ENCODE measurements at regions not wholly inside any gene's neighbourhood (a gene's known extent, or its start where the extent isn't known, plus 50 kb on each side); places are given as distances from the start of the nearest gene placed in this dataset.

GRCh38 chr3:168828536-168828935, 732.8 kb upstream of the GOLIM4 start:
- DNase-seq: no peak
- Histone ChIP-seq H3K4me2 (ENCODE audit: low read depth, low read length, poor library complexity, severe bottlenecking) (no peak overlapping the region), H3K27me3 (ENCODE audit: low read length) (no peaks in the 10 kb centered on the region), H2AFZ (ENCODE audit: low read length) (no peak overlapping the region), H3K36me3 (ENCODE audit: insufficient read depth, low read length) (no peaks in the 10 kb centered on the region), H3K9me3 (ENCODE audit: low read length) (no peaks in the 10 kb centered on the region), H3K27ac (ENCODE audit: low read length) (no peak overlapping the region), H3K4me3 (ENCODE audit: low read length) (no peak overlapping the region), H3K79me2 (ENCODE audit: low read length) (no peaks in the 10 kb centered on the region), H3K9ac (ENCODE audit: low read length) (no peak overlapping the region), H3K9me2 (replicated peaks; ENCODE audit: insufficient read depth, low read length) (no peaks in the 10 kb centered on the region), H3K4me1 (ENCODE audit: low read length) (no peaks in the 10 kb centered on the region), H4K20me1 (ENCODE audit: insufficient read depth, low read depth, low read length) (no peaks in the 10 kb centered on the region)

GRCh38 chr3:168828014-168828413, 732.3 kb upstream of the GOLIM4 start:
- no peak overlapping the region for H3K4me2 ChIP-seq (ENCODE audit: low read depth, low read length, poor library complexity, severe bottlenecking)
- no peaks in the 10 kb centered on the region for H3K27me3 ChIP-seq (ENCODE audit: low read length)
- no peaks in the 10 kb centered on the region for H4K20me1 ChIP-seq (ENCODE audit: insufficient read depth, low read depth, low read length)
- no peak overlapping the region for H3K9ac ChIP-seq (ENCODE audit: low read length)
- no peak overlapping the region for H3K27ac ChIP-seq (ENCODE audit: low read length)
- no peaks in the 10 kb centered on the region for H3K9me2 ChIP-seq (replicated peaks; ENCODE audit: insufficient read depth, low read length)
- no peak overlapping the region for H2AFZ ChIP-seq (ENCODE audit: low read length)
- DNase-seq: no peak
- no peaks in the 10 kb centered on the region for H3K4me1 ChIP-seq (ENCODE audit: low read length)
- H3K9me3 ChIP-seq (ENCODE audit: low read length): no peaks in the 10 kb centered on the region
- H3K79me2 ChIP-seq (ENCODE audit: low read length): no peaks in the 10 kb centered on the region
- H3K36me3 ChIP-seq (ENCODE audit: insufficient read depth, low read length): no peaks in the 10 kb centered on the region
- no peak overlapping the region for H3K4me3 ChIP-seq (ENCODE audit: low read length)

DNA sequence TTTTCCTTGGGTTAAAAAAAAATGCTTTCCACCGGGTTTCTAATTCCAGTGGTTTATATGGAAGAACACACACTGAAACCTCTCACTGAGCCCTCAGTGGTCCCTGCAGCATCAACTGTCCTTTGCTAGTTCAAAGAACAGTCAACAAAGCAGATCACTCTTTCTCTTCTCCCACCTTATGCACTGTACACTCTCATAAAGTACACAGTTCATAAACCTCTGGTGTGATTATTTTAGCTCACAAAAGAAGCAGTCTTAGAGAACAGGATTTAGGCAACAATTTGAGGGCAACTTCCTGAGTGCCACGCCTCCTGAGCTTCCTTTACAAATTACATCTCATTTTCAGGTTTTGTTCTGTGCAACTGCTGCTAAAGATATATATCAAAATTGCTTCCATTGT, 728.4 kb upstream of the GOLIM4 start:
- Histone ChIP-seq H3K36me3 (ENCODE audit: insufficient read depth, low read length) (no peaks in the 10 kb centered on the region), H3K79me2 (ENCODE audit: low read length) (no peaks in the 10 kb centered on the region), H3K4me3 (ENCODE audit: low read length) (no peak overlapping the region), H3K9me3 (ENCODE audit: low read length) (no peaks in the 10 kb centered on the region), H3K27ac (ENCODE audit: low read length) (no peak overlapping the region), H3K9ac (ENCODE audit: low read length) (no peak overlapping the region), H3K4me2 (ENCODE audit: low read depth, low read length, poor library complexity, severe bottlenecking) (no peak overlapping the region), H3K9me2 (replicated peaks; ENCODE audit: insufficient read depth, low read length) (no peaks in the 10 kb centered on the region), H4K20me1 (ENCODE audit: insufficient read depth, low read depth, low read length) (no peaks in the 10 kb centered on the region), H2AFZ (ENCODE audit: low read length) (no peak overlapping the region), H3K27me3 (ENCODE audit: low read length) (no peaks in the 10 kb centered on the region), H3K4me1 (ENCODE audit: low read length) (no peaks in the 10 kb centered on the region)
- DNase-seq: no peak

DNA sequence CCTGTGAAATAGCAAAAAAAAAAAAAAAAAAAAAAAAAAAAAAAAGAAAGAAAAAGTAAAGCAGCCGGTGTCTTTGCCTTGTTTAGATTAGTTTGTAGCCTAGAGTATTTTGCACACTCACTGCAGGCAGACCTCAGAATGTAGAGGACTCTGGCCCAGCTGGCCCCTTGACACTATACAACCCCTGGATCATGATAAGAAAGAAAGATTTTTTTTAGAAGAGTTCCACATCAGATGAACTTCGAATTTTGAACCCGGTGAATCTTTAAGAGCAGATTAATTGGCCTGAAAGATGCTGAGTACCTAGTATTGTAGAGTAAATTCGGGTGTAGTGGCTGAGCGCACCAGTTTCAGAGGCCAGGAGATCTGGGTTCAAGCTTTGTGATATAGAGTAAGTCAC, 727.7 kb upstream of the GOLIM4 start:
- no peaks in the 10 kb centered on the region for H3K9me2 ChIP-seq (replicated peaks; ENCODE audit: insufficient read depth, low read length)
- H3K4me3 ChIP-seq (ENCODE audit: low read length): no peak overlapping the region
- H3K4me2 ChIP-seq (ENCODE audit: low read depth, low read length, poor library complexity, severe bottlenecking): no peak overlapping the region
- H3K9me3 ChIP-seq (ENCODE audit: low read length): no peaks in the 10 kb centered on the region
- H4K20me1 ChIP-seq (ENCODE audit: insufficient read depth, low read depth, low read length): no peaks in the 10 kb centered on the region
- H3K36me3 ChIP-seq (ENCODE audit: insufficient read depth, low read length): no peaks in the 10 kb centered on the region
- no peak for DNase-seq
- no peak overlapping the region for H3K9ac ChIP-seq (ENCODE audit: low read length)
- no peaks in the 10 kb centered on the region for H3K79me2 ChIP-seq (ENCODE audit: low read length)
- no peaks in the 10 kb centered on the region for H3K27me3 ChIP-seq (ENCODE audit: low read length)
- no peaks in the 10 kb centered on the region for H3K4me1 ChIP-seq (ENCODE audit: low read length)
- no peak overlapping the region for H3K27ac ChIP-seq (ENCODE audit: low read length)
- H2AFZ ChIP-seq (ENCODE audit: low read length): no peak overlapping the region

DNA sequence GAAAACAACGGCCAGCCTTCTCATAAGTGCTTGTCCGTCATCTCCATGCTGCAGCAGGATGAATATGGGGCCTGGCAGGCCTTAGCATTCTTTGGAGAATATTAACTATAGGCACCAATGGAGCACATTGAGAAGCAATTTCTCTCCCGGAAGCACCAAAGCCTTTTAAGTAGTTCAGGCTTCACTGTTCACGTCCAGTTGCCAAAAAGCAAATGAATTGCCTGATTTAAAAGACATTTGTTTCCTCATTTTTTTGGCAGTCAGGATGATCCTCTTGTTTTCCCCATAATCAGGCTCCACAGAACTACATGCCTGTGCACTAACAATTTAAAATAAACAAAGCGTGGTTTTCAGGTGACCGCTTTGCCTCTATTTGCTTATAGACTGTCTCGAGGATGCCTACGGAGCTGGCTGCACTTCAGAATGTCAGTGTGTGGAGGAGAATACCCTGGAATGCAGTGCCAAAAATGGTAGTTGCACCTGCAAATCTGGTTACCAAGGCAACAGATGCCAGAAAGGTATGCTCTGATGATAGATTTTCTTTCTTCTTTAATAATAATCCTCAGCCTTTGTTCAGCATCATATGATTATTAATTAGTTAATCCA, 725.2 kb upstream of the GOLIM4 start:
- no peaks in the 10 kb centered on the region for H4K20me1 ChIP-seq (ENCODE audit: insufficient read depth, low read depth, low read length)
- H3K4me2 ChIP-seq (ENCODE audit: low read depth, low read length, poor library complexity, severe bottlenecking): no peak overlapping the region
- no peak overlapping the region for H3K9ac ChIP-seq (ENCODE audit: low read length)
- no peak overlapping the region for H3K27ac ChIP-seq (ENCODE audit: low read length)
- no peaks in the 10 kb centered on the region for H3K79me2 ChIP-seq (ENCODE audit: low read length)
- DNase-seq: no peak
- no peaks in the 10 kb centered on the region for H3K4me1 ChIP-seq (ENCODE audit: low read length)
- no peak overlapping the region for H3K4me3 ChIP-seq (ENCODE audit: low read length)
- no peaks in the 10 kb centered on the region for H3K9me2 ChIP-seq (replicated peaks; ENCODE audit: insufficient read depth, low read length)
- no peaks in the 10 kb centered on the region for H3K9me3 ChIP-seq (ENCODE audit: low read length)
- no peak overlapping the region for H2AFZ ChIP-seq (ENCODE audit: low read length)
- no peaks in the 10 kb centered on the region for H3K36me3 ChIP-seq (ENCODE audit: insufficient read depth, low read length)
- no peaks in the 10 kb centered on the region for H3K27me3 ChIP-seq (ENCODE audit: low read length)

DNA sequence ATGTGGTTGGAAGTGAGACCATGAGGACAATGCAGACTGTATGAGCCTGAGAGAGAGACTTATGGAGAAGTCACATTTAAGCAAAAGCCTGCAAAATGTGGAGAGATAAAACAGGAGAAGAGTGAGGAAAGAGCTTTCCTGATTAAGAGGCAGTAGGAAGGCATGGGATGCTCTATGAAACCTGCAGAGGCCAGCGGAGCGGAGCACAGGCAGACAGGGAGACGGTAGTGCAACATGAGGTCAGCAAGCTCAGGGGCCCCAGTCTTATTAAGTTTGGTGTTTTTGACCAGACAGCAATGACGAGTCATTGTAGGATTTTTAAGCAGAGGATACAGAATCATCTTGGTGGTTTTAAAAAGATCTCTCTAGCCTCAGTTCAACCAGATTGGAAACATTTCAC, 721.5 kb upstream of the GOLIM4 start:
- H3K4me2 ChIP-seq (ENCODE audit: low read depth, low read length, poor library complexity, severe bottlenecking): no peak overlapping the region
- H3K9ac ChIP-seq (ENCODE audit: low read length): no peak overlapping the region
- H3K79me2 ChIP-seq (ENCODE audit: low read length): no peaks in the 10 kb centered on the region
- H3K36me3 ChIP-seq (ENCODE audit: insufficient read depth, low read length): no peaks in the 10 kb centered on the region
- no peaks in the 10 kb centered on the region for H3K9me3 ChIP-seq (ENCODE audit: low read length)
- no peaks in the 10 kb centered on the region for H3K4me1 ChIP-seq (ENCODE audit: low read length)
- no peak for DNase-seq
- H3K4me3 ChIP-seq (ENCODE audit: low read length): no peak overlapping the region
- no peak overlapping the region for H2AFZ ChIP-seq (ENCODE audit: low read length)
- H3K27me3 ChIP-seq (ENCODE audit: low read length): no peaks in the 10 kb centered on the region
- H4K20me1 ChIP-seq (ENCODE audit: insufficient read depth, low read depth, low read length): no peaks in the 10 kb centered on the region
- no peaks in the 10 kb centered on the region for H3K9me2 ChIP-seq (replicated peaks; ENCODE audit: insufficient read depth, low read length)
- H3K27ac ChIP-seq (ENCODE audit: low read length): no peak overlapping the region

GRCh38 chr3:168815946-168816345, 720.2 kb upstream of the GOLIM4 start:
- H3K27ac ChIP-seq (ENCODE audit: low read length): no peak overlapping the region

GRCh38 chr3:168813225-168813802, 717.6 kb upstream of the GOLIM4 start:
- no peaks in the 10 kb centered on the region for H3K79me2 ChIP-seq (ENCODE audit: low read length)
- no peaks in the 10 kb centered on the region for H3K27me3 ChIP-seq (ENCODE audit: low read length)
- H3K4me2 ChIP-seq (ENCODE audit: low read depth, low read length, poor library complexity, severe bottlenecking): no peak overlapping the region
- no peak overlapping the region for H2AFZ ChIP-seq (ENCODE audit: low read length)
- H4K20me1 ChIP-seq (ENCODE audit: insufficient read depth, low read depth, low read length): no peaks in the 10 kb centered on the region
- no peak for DNase-seq
- no peaks in the 10 kb centered on the region for H3K9me2 ChIP-seq (replicated peaks; ENCODE audit: insufficient read depth, low read length)
- no peak overlapping the region for H3K4me3 ChIP-seq (ENCODE audit: low read length)
- H3K36me3 ChIP-seq (ENCODE audit: insufficient read depth, low read length): no peaks in the 10 kb centered on the region
- H3K9me3 ChIP-seq (ENCODE audit: low read length): no peaks in the 10 kb centered on the region
- no peaks in the 10 kb centered on the region for H3K4me1 ChIP-seq (ENCODE audit: low read length)
- no peak overlapping the region for H3K9ac ChIP-seq (ENCODE audit: low read length)
- no peak overlapping the region for H3K27ac ChIP-seq (ENCODE audit: low read length)

More at GRCh38 chr3:168815946-168816345, 720.2 kb upstream of the GOLIM4 start:
- no peaks in the 10 kb centered on the region for H4K20me1 ChIP-seq (ENCODE audit: insufficient read depth, low read depth, low read length)
- no peak overlapping the region for H3K9ac ChIP-seq (ENCODE audit: low read length)
- no peak overlapping the region for H3K4me3 ChIP-seq (ENCODE audit: low read length)
- H3K36me3 ChIP-seq (ENCODE audit: insufficient read depth, low read length): no peaks in the 10 kb centered on the region
- no peak overlapping the region for H2AFZ ChIP-seq (ENCODE audit: low read length)
- H3K4me2 ChIP-seq (ENCODE audit: low read depth, low read length, poor library complexity, severe bottlenecking): no peak overlapping the region
- no peaks in the 10 kb centered on the region for H3K27me3 ChIP-seq (ENCODE audit: low read length)
- no peaks in the 10 kb centered on the region for H3K9me3 ChIP-seq (ENCODE audit: low read length)
- no peaks in the 10 kb centered on the region for H3K4me1 ChIP-seq (ENCODE audit: low read length)
- no peak for DNase-seq
- H3K79me2 ChIP-seq (ENCODE audit: low read length): no peaks in the 10 kb centered on the region
- H3K9me2 ChIP-seq (replicated peaks; ENCODE audit: insufficient read depth, low read length): no peaks in the 10 kb centered on the region
